Activated B cell treated with CpG ODN at 0.5 μM for 24 hours (primary cell): ENCODE measurements at regions not wholly inside any gene's neighbourhood (a gene's known extent, or its start where the extent isn't known, plus 50 kb on each side); places are given as distances from the start of the nearest gene placed in this dataset.

Experiments
- ATAC-seq: fragments of 200-7000 bp; cut with Tn5 transposase; one replicate; pipeline ENCODE4 v1.10.0; 2021; ENCODE audit warnings: low read depth, mild to moderate bottlenecking, moderate library complexity
- CTCF ChIA-PET: fragments of 350-600 bp; sonication (Branson Sonifier 250); formaldehyde crosslinking; loops from one replicate; lab custom pipeline; 2021; ENCODE audit warnings: antibody characterized with exemption; lab: Charles Lee
- POLR2A ChIA-PET: fragments of 350-600 bp; sonication (Branson Sonifier 250); formaldehyde crosslinking; loops from one replicate; lab custom pipeline; 2021; ENCODE audit warnings: antibody characterized with exemption; lab: Charles Lee
- DNase-seq: peaks from one replicate; pipeline ENCODE4 v3.0.0; 2022
- H3K27ac Mint-ChIP-seq: one replicate; pipeline ENCODE4 v1.8.0; 2020; ENCODE audit warnings: mixed read lengths
- H3K27me3 Mint-ChIP-seq: one replicate; pipeline ENCODE4 v1.8.0; 2021; ENCODE audit warnings: mixed read lengths
- H3K36me3 Mint-ChIP-seq: one replicate; pipeline ENCODE4 v1.8.0; 2021; ENCODE audit warnings: low read depth, mixed read lengths
- H3K4me1 Mint-ChIP-seq: one replicate; pipeline ENCODE4 v1.8.0; 2021; ENCODE audit warnings: mixed read lengths
- H3K4me3 Mint-ChIP-seq: one replicate; pipeline ENCODE4 v1.8.0; 2020; ENCODE audit warnings: mild to moderate bottlenecking, mixed read lengths
- H3K9me3 Mint-ChIP-seq: one replicate; pipeline ENCODE4 v1.8.0; 2020; ENCODE audit warnings: mixed read lengths
- intact Hi-C: fragments of 100-400 bp; cut with micrococcal nuclease; formaldehyde crosslinking; loops from one replicate; pipeline ENCODE4 v1.15.1; 2024
- TF ChIP-seq, protein P1 (sequence below): fragments of 200-600 bp; IDR thresholded peaks from one replicate; pipeline ENCODE4 v1.8.0; 2022; ENCODE audit warnings: antibody characterized with exemption, mild to moderate bottlenecking

DNA sequence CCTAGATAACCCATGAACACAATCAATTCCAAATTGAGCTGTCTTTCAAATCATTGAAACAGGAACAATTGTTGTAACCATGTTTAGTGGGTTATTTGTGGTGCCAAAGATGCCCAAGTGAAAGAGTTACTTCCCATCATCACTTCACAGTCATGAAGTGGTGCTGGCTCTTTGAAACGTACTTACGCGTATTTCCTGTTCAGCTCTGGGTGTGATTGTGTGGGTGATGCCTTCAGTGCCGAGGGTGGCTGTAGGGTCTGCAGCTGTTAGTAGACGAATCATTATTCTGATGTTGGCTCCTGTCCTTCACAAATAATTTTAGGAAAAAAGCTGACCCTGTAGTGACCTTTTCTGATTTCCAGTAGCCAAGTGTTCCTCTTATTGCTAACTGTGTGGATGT lies 323.1 kb upstream of the KIAA1217 start:
- intact Hi-C loops = no loop called here
- no peaks in the 10 kb centered on the region for H3K36me3 Mint-ChIP-seq
- ChIA-PET CTCF (no interaction called here), POLR2A (no interaction called here)
- ATAC-seq (no peak), DNase-seq (no peak)
- H3K4me1 Mint-ChIP-seq = no peaks in the 10 kb centered on the region
- no peaks in the 10 kb centered on the region for H3K27me3 Mint-ChIP-seq
- H3K9me3 Mint-ChIP-seq = no peaks in the 10 kb centered on the region
- H3K4me3 Mint-ChIP-seq = no peak overlapping the region
- TF ChIP-seq, protein P1, sequence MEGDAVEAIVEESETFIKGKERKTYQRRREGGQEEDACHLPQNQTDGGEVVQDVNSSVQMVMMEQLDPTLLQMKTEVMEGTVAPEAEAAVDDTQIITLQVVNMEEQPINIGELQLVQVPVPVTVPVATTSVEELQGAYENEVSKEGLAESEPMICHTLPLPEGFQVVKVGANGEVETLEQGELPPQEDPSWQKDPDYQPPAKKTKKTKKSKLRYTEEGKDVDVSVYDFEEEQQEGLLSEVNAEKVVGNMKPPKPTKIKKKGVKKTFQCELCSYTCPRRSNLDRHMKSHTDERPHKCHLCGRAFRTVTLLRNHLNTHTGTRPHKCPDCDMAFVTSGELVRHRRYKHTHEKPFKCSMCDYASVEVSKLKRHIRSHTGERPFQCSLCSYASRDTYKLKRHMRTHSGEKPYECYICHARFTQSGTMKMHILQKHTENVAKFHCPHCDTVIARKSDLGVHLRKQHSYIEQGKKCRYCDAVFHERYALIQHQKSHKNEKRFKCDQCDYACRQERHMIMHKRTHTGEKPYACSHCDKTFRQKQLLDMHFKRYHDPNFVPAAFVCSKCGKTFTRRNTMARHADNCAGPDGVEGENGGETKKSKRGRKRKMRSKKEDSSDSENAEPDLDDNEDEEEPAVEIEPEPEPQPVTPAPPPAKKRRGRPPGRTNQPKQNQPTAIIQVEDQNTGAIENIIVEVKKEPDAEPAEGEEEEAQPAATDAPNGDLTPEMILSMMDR = no peak
- no peak overlapping the region for H3K27ac Mint-ChIP-seq

DNA sequence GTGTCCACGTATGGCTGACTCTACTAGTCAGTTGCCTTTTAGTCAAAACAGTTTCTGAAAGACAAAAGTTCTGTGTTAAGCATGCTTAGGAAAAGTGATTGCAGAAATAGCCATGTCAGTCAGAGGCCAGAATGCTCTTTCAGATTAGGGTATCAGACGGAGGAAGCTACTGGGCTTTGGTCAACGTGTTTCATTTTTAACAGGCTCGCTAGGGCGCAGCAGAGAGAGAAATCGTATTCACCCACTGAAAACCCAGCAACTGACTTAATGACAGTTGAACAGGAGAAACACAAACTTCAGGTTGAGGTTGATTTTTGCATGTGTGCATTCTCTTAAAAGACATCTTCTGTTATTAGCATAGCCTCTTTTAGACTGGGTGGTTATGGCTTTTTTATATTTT lies 322.6 kb upstream of the KIAA1217 start:
- TF ChIP-seq, protein P1 = no peak
- Mint-ChIP-seq H3K4me3 (no peak overlapping the region), H3K9me3 (no peaks in the 10 kb centered on the region), H3K27ac (no peak overlapping the region), H3K36me3 (no peaks in the 10 kb centered on the region), H3K27me3 (no peaks in the 10 kb centered on the region), H3K4me1 (no peaks in the 10 kb centered on the region)
- ChIA-PET POLR2A (no interaction called here), CTCF (no interaction called here)
- DNase-seq (no peak), ATAC-seq (no peak)
- intact Hi-C loops = no loop called here

DNA sequence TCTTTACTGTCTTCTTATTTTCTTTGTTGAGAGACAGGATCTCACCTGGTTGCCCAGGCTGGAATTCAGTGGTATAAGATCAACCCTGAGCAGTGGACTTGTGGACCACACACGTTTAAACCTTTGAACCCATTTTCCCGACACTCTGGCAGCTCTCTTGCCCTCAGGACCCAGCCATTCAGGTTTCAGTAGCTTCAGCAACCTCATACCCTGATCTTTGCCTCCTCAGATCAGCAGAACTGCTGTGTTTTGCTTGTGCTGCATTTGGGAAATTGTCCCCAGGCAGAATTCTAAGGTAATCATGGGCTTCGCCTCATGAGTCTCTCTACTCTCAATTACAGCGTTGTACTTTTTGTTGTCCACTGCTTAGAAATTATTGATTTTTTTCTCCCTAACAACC lies 317.6 kb upstream of the KIAA1217 start:
- ChIA-PET POLR2A (no interaction called here), CTCF (no interaction called here)
- Mint-ChIP-seq H3K4me3 (no peak overlapping the region), H3K9me3 (no peaks in the 10 kb centered on the region), H3K27ac (no peak overlapping the region), H3K4me1 (no peaks in the 10 kb centered on the region), H3K27me3 (no peaks in the 10 kb centered on the region), H3K36me3 (no peaks in the 10 kb centered on the region)
- intact Hi-C loops = no loop called here
- TF ChIP-seq, protein P1 = no peak
- DNase-seq (no peak), ATAC-seq (no peak)

DNA sequence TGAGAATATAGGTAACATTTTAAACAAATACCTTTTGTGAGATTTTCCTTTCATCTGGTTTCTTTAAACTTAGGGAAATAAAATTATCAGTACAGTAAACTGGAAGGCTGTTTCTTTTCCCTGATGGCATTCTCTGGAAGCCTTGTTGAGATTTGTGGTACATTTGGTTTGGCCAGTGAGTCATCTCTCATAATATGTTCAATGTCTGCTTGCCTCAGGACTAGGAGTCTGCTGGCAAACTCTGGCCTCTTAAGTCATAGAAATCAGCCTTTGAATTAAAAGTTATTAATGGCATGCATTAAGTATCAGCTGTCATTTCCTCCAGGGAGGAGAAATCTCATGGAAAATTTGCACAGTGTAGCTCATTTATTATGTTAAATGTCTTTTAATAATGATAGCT lies 316.6 kb upstream of the KIAA1217 start:
- Mint-ChIP-seq H3K36me3 (no peaks in the 10 kb centered on the region), H3K27ac (no peak overlapping the region), H3K9me3 (no peaks in the 10 kb centered on the region), H3K4me3 (no peak overlapping the region), H3K27me3 (no peaks in the 10 kb centered on the region), H3K4me1 (no peaks in the 10 kb centered on the region)
- no peak for DNase-seq
- CTCF ChIA-PET = no interaction called here
- TF ChIP-seq, protein P1 = no peak
- ATAC-seq = no peak
- intact Hi-C loops = no loop called here
- POLR2A ChIA-PET = no interaction called here

DNA sequence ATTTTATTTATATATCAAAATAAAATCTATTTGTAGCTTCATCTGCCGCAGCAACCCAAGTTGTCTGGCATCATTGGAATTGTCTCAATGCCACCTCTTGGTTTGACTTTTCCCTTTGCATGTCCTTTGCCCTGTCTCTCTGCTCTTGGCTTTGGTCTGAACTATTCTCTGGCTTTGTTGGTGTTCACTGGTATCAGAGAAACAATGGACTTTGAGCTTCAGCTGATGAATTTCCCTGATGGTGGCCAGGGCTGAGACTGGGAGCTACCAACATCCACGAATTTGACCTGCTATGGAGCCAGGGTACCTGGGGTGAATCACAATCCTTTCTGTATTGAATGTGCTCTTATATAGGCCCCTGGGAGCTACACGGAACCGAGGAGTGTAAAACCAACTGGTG lies 311.7 kb upstream of the KIAA1217 start:
- ChIA-PET POLR2A (no interaction called here), CTCF (no interaction called here)
- Mint-ChIP-seq H3K27me3 (no peaks in the 10 kb centered on the region), H3K9me3 (peaks cover 3% of the 10 kb centered on the region), H3K36me3 (no peaks in the 10 kb centered on the region), H3K4me1 (no peaks in the 10 kb centered on the region), H3K27ac (no peak overlapping the region), H3K4me3 (no peak overlapping the region)
- intact Hi-C loops = no loop called here
- no peak for DNase-seq
- TF ChIP-seq, protein P1 = no peak
- no peak for ATAC-seq
